Loucy (cell line): ENCODE measurements at regions not wholly inside any gene's neighbourhood (a gene's known extent, or its start where the extent isn't known, plus 50 kb on each side); places are given as distances from the start of the nearest gene placed in this dataset.
A peak's percentile ranks its signal among the peaks of the same experiment; 100 is the strongest.

ENCODE experiments used
- H2AFZ ChIP-seq: fragments of 200-600 bp; sonication (generic); 2 replicates; pipeline ENCODE4 v1.6.0; 2016; ENCODE audit warnings: antibody characterized with exemption, mild to moderate bottlenecking, low read length, moderate library complexity
- H3F3A ChIP-seq: fragments of 200-600 bp; 2 replicates; pipeline ENCODE4 v1.6.0; 2016; ENCODE audit warnings: antibody characterized with exemption, low read depth, mild to moderate bottlenecking
- H3K27me3 ChIP-seq: fragments of 200-600 bp; sonication (generic); 2 replicates; pipeline ENCODE4 v1.6.1; 2014; ENCODE audit warnings: low read length, mild to moderate bottlenecking; ENCODE audit not compliant: insufficient read depth, poor library complexity, severe bottlenecking
- H3K36me3 ChIP-seq: fragments of 200-600 bp; sonication (generic); 2 replicates; pipeline ENCODE4 v1.6.1; 2016; ENCODE audit warnings: low read length; ENCODE audit not compliant: insufficient read depth
- H3K4me1 ChIP-seq: fragments of 200-600 bp; sonication (generic); 2 replicates; pipeline ENCODE4 v1.5.1; 2014; ENCODE audit warnings: low read length, mild to moderate bottlenecking; ENCODE audit not compliant: insufficient read depth, poor library complexity, severe bottlenecking
- H3K4me2 ChIP-seq: fragments of 200-600 bp; sonication (generic); 2 replicates; pipeline ENCODE4 v1.6.0; 2014; ENCODE audit warnings: antibody characterized with exemption, low read length, low read depth, mild to moderate bottlenecking; ENCODE audit not compliant: poor library complexity, severe bottlenecking
- H3K4me3 ChIP-seq: fragments of 200-600 bp; sonication (generic); 2 replicates; pipeline ENCODE4 v1.5.1; 2014; ENCODE audit warnings: low read length, mild to moderate bottlenecking, mixed read lengths; ENCODE audit not compliant: poor library complexity, severe bottlenecking
- H3K79me2 ChIP-seq: fragments of 200-600 bp; sonication (generic); 2 replicates; pipeline ENCODE4 v1.6.1; 2014; ENCODE audit warnings: low read length; ENCODE audit not compliant: insufficient read depth
- H3K9ac ChIP-seq: fragments of 200-600 bp; sonication (generic); 2 replicates; pipeline ENCODE4 v1.6.0; 2014; ENCODE audit warnings: mild to moderate bottlenecking, low read depth, low read length, moderate library complexity; ENCODE audit not compliant: poor library complexity, severe bottlenecking
- H3K9me2 ChIP-seq: fragments of 200-600 bp; sonication (generic); replicated peaks from 2 replicates; pipeline ENCODE4 v1.6.1; 2016; ENCODE audit warnings: low read depth, low read length, mixed read lengths
- H3K9me3 ChIP-seq: fragments of 200-600 bp; sonication (generic); 2 replicates; pipeline ENCODE4 v1.6.1; 2014; ENCODE audit warnings: mild to moderate bottlenecking, antibody characterized with exemption, low read length, low read depth; ENCODE audit not compliant: insufficient read depth
- H4K20me1 ChIP-seq: fragments of 200-600 bp; sonication (generic); 2 replicates; pipeline ENCODE4 v1.6.0; 2014; ENCODE audit warnings: antibody characterized with exemption, low read length, mild to moderate bottlenecking; ENCODE audit not compliant: insufficient read depth, poor library complexity, severe bottlenecking
- EZH2phosphoT487 ChIP-seq: fragments of 200-600 bp; IDR thresholded peaks from 2 replicates; pipeline ENCODE4 v1.6.1; 2018; ENCODE audit warnings: antibody characterized with exemption, mild to moderate bottlenecking, moderate library complexity, borderline replicate concordance
- TF ChIP-seq, protein P1 (sequence below): fragments of 200-600 bp; sonication (generic); conservative IDR thresholded peaks from 2 replicates; pipeline ENCODE4 v1.5.1; 2014; ENCODE audit warnings: mild to moderate bottlenecking, antibody characterized with exemption, low read length

DNA sequence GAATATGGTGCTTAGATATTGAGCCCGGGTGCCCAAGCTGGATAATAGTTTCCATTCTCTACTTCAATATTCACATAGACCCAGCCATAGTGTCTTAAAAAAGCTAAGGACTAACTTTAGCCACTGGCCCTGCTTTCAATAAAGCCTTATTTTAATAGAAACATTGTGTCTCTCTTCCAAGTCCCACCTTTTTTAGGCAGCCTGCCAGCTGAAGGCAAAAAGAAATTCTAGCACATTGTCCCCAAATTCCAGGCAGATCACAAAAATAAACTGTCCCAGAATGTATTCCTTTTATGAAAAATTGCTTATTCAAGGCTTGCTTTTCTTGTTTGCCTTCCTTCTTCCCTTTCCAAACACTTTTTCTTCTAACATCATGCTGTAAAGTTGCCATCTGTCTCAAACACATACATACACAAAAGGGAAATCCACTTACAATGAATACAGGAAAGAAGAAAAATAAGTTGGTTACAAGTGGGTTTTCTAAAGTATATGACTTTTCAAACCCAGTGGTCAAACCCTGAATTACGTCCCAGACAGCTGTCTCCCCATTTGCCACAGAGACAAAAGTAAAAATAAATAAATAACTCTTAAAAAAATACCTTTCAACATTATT is 778.5 kb downstream of the BCL11A start:
- Histone ChIP-seq H4K20me1 (no peaks in the 10 kb centered on the region), H3K9me2 (no peaks in the 10 kb centered on the region), H3K27me3 (no peaks in the 10 kb centered on the region), H3F3A (no peaks in the 10 kb centered on the region), H3K9ac (no peak overlapping the region), H3K4me3 (no peak overlapping the region), H3K9me3 (no peaks in the 10 kb centered on the region), H3K4me1 (no peaks in the 10 kb centered on the region), H3K4me2 (no peak overlapping the region), H2AFZ (no peak overlapping the region), H3K79me2 (no peaks in the 10 kb centered on the region), H3K36me3 (no peaks in the 10 kb centered on the region)
- no peak for TF ChIP-seq EZH2phosphoT487
- TF ChIP-seq, protein P1, sequence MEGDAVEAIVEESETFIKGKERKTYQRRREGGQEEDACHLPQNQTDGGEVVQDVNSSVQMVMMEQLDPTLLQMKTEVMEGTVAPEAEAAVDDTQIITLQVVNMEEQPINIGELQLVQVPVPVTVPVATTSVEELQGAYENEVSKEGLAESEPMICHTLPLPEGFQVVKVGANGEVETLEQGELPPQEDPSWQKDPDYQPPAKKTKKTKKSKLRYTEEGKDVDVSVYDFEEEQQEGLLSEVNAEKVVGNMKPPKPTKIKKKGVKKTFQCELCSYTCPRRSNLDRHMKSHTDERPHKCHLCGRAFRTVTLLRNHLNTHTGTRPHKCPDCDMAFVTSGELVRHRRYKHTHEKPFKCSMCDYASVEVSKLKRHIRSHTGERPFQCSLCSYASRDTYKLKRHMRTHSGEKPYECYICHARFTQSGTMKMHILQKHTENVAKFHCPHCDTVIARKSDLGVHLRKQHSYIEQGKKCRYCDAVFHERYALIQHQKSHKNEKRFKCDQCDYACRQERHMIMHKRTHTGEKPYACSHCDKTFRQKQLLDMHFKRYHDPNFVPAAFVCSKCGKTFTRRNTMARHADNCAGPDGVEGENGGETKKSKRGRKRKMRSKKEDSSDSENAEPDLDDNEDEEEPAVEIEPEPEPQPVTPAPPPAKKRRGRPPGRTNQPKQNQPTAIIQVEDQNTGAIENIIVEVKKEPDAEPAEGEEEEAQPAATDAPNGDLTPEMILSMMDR, result peak; percentile 29

DNA sequence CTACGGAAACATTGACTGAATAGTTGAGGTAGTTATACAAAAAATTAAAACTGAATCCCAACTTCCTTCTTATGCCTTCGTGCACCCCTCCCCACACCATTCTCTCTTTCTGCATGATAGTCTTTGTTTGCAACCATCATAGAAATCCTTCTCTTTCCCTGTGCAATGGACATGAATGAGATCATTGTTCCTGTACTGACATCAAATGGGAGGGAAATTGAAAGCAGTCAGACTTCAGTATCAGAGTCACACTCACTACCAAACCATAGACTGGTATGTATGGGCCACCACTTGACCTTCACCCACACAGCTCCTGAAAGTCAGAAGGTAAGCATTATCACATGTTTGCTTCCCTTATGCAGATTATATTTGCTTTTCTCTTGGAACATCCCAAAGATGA is 782.8 kb downstream of the BCL11A start:
- no peaks in the 10 kb centered on the region for H3K79me2 ChIP-seq
- no peaks in the 10 kb centered on the region for H3F3A ChIP-seq
- no peaks in the 10 kb centered on the region for H3K9me3 ChIP-seq
- no peaks in the 10 kb centered on the region for H3K4me1 ChIP-seq
- TF ChIP-seq, protein P1, result no peak
- TF ChIP-seq EZH2phosphoT487, result no peak
- no peak overlapping the region for H2AFZ ChIP-seq
- no peak overlapping the region for H3K9ac ChIP-seq
- H3K27me3 ChIP-seq, result no peaks in the 10 kb centered on the region
- no peak overlapping the region for H3K4me3 ChIP-seq
- H3K4me2 ChIP-seq, result no peak overlapping the region
- H3K36me3 ChIP-seq, result no peaks in the 10 kb centered on the region
- no peaks in the 10 kb centered on the region for H4K20me1 ChIP-seq
- no peaks in the 10 kb centered on the region for H3K9me2 ChIP-seq

DNA sequence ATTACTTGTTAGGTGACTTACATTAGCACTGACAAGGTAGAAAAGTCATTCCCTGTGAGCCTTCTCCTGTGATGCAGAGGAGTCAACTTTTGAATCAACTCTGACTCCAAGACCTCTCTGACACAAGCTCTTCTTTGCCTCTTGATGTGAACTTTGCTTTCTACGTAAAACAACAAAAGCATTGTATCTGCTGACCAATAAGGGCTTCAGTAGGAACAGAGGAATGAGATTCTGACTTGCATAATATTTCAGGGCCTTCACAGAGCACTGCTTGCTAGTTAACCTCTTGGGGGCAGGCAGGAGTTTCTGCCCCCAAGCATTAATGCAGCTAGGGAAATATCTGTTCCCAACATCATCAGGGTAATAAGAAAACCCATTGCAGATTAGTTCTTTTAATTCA is 791.5 kb downstream of the BCL11A start:
- H3K36me3 ChIP-seq, result no peaks in the 10 kb centered on the region
- H3K4me3 ChIP-seq, result no peak overlapping the region
- no peaks in the 10 kb centered on the region for H3K9me3 ChIP-seq
- H4K20me1 ChIP-seq, result no peaks in the 10 kb centered on the region
- no peak overlapping the region for H3K4me2 ChIP-seq
- no peaks in the 10 kb centered on the region for H3K9me2 ChIP-seq
- H3F3A ChIP-seq, result no peaks in the 10 kb centered on the region
- no peak overlapping the region for H2AFZ ChIP-seq
- no peaks in the 10 kb centered on the region for H3K4me1 ChIP-seq
- TF ChIP-seq, protein P1, result peak; percentile 22; the same call in 1 of the 2 replicates
- TF ChIP-seq EZH2phosphoT487, result no peak
- no peak overlapping the region for H3K9ac ChIP-seq
- no peaks in the 10 kb centered on the region for H3K79me2 ChIP-seq
- H3K27me3 ChIP-seq, result no peaks in the 10 kb centered on the region
